Epithelial cell of esophagus (primary cell): ENCODE measurements at regions not wholly inside any gene's neighbourhood (a gene's known extent, or its start where the extent isn't known, plus 50 kb on each side); places are given as distances from the start of the nearest gene placed in this dataset.

Source experiments
- DNase-seq: peaks from one replicate; pipeline ENCODE4 v3.0.0; 2010; ENCODE audit warnings: low read depth
- H3K4me3 ChIP-seq: 2 replicates; pipeline ENCODE4 v1.5.1; 2011; ENCODE audit warnings: mild to moderate bottlenecking, low read length, control low read depth
- CTCF ChIP-seq: IDR thresholded peaks from 2 replicates; pipeline ENCODE4 v1.5.1; 2011; ENCODE audit warnings: low read depth, mild to moderate bottlenecking, low read length, control low read depth, inconsistent platforms; ENCODE audit not compliant: insufficient read depth; ENCODE audit errors: missing control alignments

- no peak for TF ChIP-seq CTCF
- no peak for DNase-seq
- H3K4me3 ChIP-seq = no peak overlapping the region
Observed at GRCh38 chr4:153905231-153905630, 116.3 kb upstream of the SFRP2 start.

GRCh38 chr4:153904011-153904410, 115.1 kb upstream of the SFRP2 start:
- no peak for DNase-seq
- TF ChIP-seq CTCF = no peak
- no peak overlapping the region for H3K4me3 ChIP-seq

- H3K4me3 ChIP-seq = no peak overlapping the region
- no peak for DNase-seq
- TF ChIP-seq CTCF = no peak
Observed at GRCh38 chr4:153901220-153901619, 112.3 kb upstream of the SFRP2 start.

GRCh38 chr4:153900426-153900825, 111.5 kb upstream of the SFRP2 start:
- H3K4me3 ChIP-seq = no peak overlapping the region
- DNase-seq = no peak
- TF ChIP-seq CTCF = no peak

- DNase-seq = no peak
- H3K4me3 ChIP-seq = no peak overlapping the region
- no peak for TF ChIP-seq CTCF
Observed at GRCh38 chr4:153890761-153891160, 101.9 kb upstream of the SFRP2 start.

- H3K4me3 ChIP-seq = no peak overlapping the region
- TF ChIP-seq CTCF = no peak
- DNase-seq = no peak
Observed at GRCh38 chr4:153887217-153887616, 98.3 kb upstream of the SFRP2 start.

GRCh38 chr4:153884325-153884724, 95.4 kb upstream of the SFRP2 start:
- no peak for DNase-seq
- no peak for TF ChIP-seq CTCF
- no peak overlapping the region for H3K4me3 ChIP-seq
